CD4-positive, alpha-beta memory T cell (primary cell): ENCODE measurements at regions not wholly inside any gene's neighbourhood (a gene's known extent, or its start where the extent isn't known, plus 50 kb on each side); places are given as distances from the start of the nearest gene placed in this dataset.
"Not testable (repeated sequence)": the region's sequence is repeated elsewhere in the genome, so short reads cannot be mapped to it uniquely, and the experiment has no call there.

ENCODE experiments used
- CTCF ChIA-PET: fragments of 350-600 bp; sonication (Branson Sonifier 250); formaldehyde crosslinking; loops from one replicate; lab custom pipeline; 2021; ENCODE audit warnings: inconsistent platforms; ENCODE audit not compliant: partially characterized antibody; lab: Charles Lee
- POLR2A ChIA-PET: fragments of 350-600 bp; sonication (Branson Sonifier 250); formaldehyde crosslinking; loops from one replicate; lab custom pipeline; 2021; ENCODE audit not compliant: partially characterized antibody; lab: Charles Lee
- DNase-seq, 5 donors: peaks; one replicate each; pipeline versions ENCODE4 v3.0.0 to v3.0.0-alpha.2; 2020 to 2022; ENCODE audit warnings: mixed read lengths in 1 of 5
- H3K27ac ChIP-seq: one replicate; pipeline ENCODE4 v1.7.0; 2013; ENCODE audit warnings: low read depth, low read length
- H3K27me3 ChIP-seq: 2 replicates; pipeline ENCODE4 v1.7.0; 2013; ENCODE audit warnings: mild to moderate bottlenecking, low read length, moderate library complexity; ENCODE audit not compliant: insufficient read depth
- H3K36me3 ChIP-seq: 2 replicates; pipeline ENCODE4 v1.7.0; 2013; ENCODE audit warnings: mild to moderate bottlenecking, low read length, moderate library complexity; ENCODE audit not compliant: insufficient read depth
- H3K4me1 ChIP-seq: 2 replicates; pipeline ENCODE4 v1.7.0; 2013; ENCODE audit warnings: mild to moderate bottlenecking, low read length, moderate library complexity; ENCODE audit not compliant: insufficient read depth
- H3K4me3 ChIP-seq, 2 donors: one replicate each; pipeline ENCODE4 v1.7.0; 2013; ENCODE audit warnings: low read length in 2 of 2, mild to moderate bottlenecking in 1 of 2
- H3K9me3 ChIP-seq, 2 donors: one replicate each; pipeline ENCODE4 v1.7.0; 2013; ENCODE audit warnings: low read length in 2 of 2, control low read depth in 1 of 2; ENCODE audit not compliant: control insufficient read depth in 1 of 2
- H3K27ac Mint-ChIP-seq, 7 donors: one replicate each; pipeline ENCODE4 v1.8.0; 2020 to 2021; ENCODE audit warnings: mixed read lengths in 7 of 7, mild to moderate bottlenecking in 6 of 7, inconsistent platforms in 3 of 7, moderate library complexity in 3 of 7
- H3K27me3 Mint-ChIP-seq, 2 donors: one replicate each; pipeline ENCODE4 v1.8.0; 2020 to 2021; ENCODE audit warnings: mixed read lengths in 2 of 2
- H3K36me3 Mint-ChIP-seq, 2 donors: one replicate each; pipeline ENCODE4 v1.8.0; 2020 to 2021; ENCODE audit warnings: mixed read lengths in 2 of 2, inconsistent platforms in 1 of 2, mild to moderate bottlenecking in 1 of 2
- H3K4me1 Mint-ChIP-seq, 4 donors: one replicate each; pipeline ENCODE4 v1.8.0; 2020 to 2021; ENCODE audit warnings: mixed read lengths in 4 of 4, mild to moderate bottlenecking in 1 of 4
- H3K4me3 Mint-ChIP-seq, 8 donors: one replicate each; pipeline ENCODE4 v1.8.0; 2020 to 2021; ENCODE audit warnings: mixed read lengths in 8 of 8, mild to moderate bottlenecking in 7 of 8, moderate library complexity in 6 of 8, inconsistent platforms in 3 of 8
- H3K9me3 Mint-ChIP-seq, 8 donors: one replicate each; pipeline ENCODE4 v1.8.0; 2020 to 2021; ENCODE audit warnings: mixed read lengths in 8 of 8, mild to moderate bottlenecking in 5 of 8, inconsistent platforms in 3 of 8, moderate library complexity in 1 of 8
- intact Hi-C: fragments of 100-400 bp; cut with micrococcal nuclease; formaldehyde crosslinking; loops from one replicate; pipeline ENCODE4 v1.15.1; 2023

DNA sequence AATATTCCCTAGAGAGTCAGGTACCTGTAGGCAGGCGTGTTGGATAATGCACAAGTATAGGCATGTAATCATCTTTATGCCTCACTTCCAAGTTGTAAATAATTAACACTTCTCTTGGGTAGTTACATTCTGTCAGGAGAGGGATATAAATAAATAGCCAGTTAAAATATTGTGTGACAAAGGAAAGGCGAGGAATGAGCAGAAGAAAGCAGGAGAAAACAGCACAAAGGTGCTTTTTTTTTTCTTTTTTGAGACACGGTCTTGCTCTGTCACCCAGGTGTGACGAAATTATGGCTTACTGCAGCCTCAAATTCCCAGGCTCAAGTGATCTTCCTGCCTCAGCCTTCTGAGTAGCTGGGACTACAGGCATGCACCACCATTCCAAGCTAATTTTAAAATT, 99.2 kb upstream of the LYZL2 start:
- Histone ChIP-seq H3K9me3 (no peaks in the 10 kb centered on the region), H3K36me3 (no peaks in the 10 kb centered on the region), H3K27me3 (no peaks in the 10 kb centered on the region), H3K27ac (no peak overlapping the region), H3K4me1 (no peaks in the 10 kb centered on the region), H3K4me3 (no peak overlapping the region)
- peaks cover 0 to 4% (median under 1%) of the 10 kb centered on the region in 4 donors for H3K4me1 Mint-ChIP-seq
- ChIA-PET POLR2A (no interaction called here), CTCF (interaction anchor here (0.8 to 1.3 kb wide), 4 partner anchors 9 to 1079 kb away, joined by 3 to 4 read pairs (median 3); no protein-coding TSS in a partner anchor)
- intact Hi-C loops, result loop anchor here (5.0 kb wide), 1 partner anchor 1479 kb away; no protein-coding TSS in a partner anchor
- no peak for DNase-seq
- no peak overlapping the region for H3K4me3 Mint-ChIP-seq
- H3K9me3 Mint-ChIP-seq, result no peaks in the 10 kb centered on the region
- no peaks in the 10 kb centered on the region for H3K36me3 Mint-ChIP-seq
- H3K27me3 Mint-ChIP-seq, result no peaks in the 10 kb centered on the region
- H3K27ac Mint-ChIP-seq, result no peak overlapping the region

DNA sequence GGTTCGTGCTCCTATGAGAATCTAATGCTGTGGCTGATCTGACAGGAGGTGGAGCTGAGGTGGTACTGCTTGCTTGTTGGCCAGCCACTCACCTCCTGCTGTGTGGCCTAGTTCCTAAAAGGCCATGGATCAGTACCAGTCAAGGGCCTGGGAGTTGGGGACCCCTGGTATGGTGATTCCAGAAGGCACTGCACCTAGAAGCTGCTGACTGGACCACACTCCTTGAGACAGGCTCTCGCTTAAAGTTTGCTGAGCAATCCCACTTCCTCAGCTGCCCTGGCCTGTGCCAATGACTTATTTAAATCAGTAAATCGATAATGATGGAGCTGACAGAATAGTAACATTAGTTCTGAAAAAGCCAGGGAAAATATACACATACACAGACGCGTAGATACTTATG, 98.6 kb upstream of the LYZL2 start:
- no peak for DNase-seq
- Mint-ChIP-seq H3K4me1 (peaks cover 0 to 4% (median under 1%) of the 10 kb centered on the region in 4 donors), H3K4me3 (no peak overlapping the region), H3K36me3 (no peaks in the 10 kb centered on the region), H3K27me3 (no peaks in the 10 kb centered on the region), H3K27ac (no peak overlapping the region), H3K9me3 (no peaks in the 10 kb centered on the region)
- Histone ChIP-seq H3K4me1 (no peaks in the 10 kb centered on the region), H3K27ac (no peak overlapping the region), H3K36me3 (no peaks in the 10 kb centered on the region), H3K9me3 (no peaks in the 10 kb centered on the region), H3K27me3 (no peaks in the 10 kb centered on the region), H3K4me3 (no peak overlapping the region)
- intact Hi-C loops, result loop anchor here (5.0 kb wide), 1 partner anchor 1479 kb away; no protein-coding TSS in a partner anchor
- CTCF ChIA-PET, result interaction anchor here (0.8 to 1.3 kb wide), 3 partner anchors 9 to 1080 kb away, joined by 3 read pairs; no protein-coding TSS in a partner anchor
- POLR2A ChIA-PET, result no interaction called here

DNA sequence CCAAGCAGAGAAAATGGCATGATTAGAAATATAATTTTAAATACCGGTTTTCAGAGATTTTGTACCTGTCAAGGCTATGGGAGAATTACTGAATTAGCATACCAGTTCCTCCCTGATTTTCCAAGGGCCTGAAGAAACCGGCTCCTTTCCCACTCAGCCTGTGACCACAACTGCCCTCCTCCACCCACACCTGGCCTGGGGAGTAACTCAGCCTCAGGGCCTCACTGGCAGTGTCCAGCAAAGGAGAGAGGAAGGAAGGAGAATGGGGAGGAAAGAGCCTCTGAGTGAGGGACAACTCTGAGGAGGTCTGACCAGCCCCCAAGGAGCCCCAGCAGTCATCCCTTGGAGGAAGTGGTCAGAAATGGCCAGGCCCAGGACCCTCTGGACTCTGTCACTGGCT, 98.0 kb upstream of the LYZL2 start:
- Mint-ChIP-seq H3K27ac (no peak overlapping the region), H3K9me3 (no peaks in the 10 kb centered on the region), H3K36me3 (no peaks in the 10 kb centered on the region), H3K4me3 (no peak overlapping the region), H3K27me3 (no peaks in the 10 kb centered on the region), H3K4me1 (peaks cover 0 to 4% (median under 1%) of the 10 kb centered on the region in 4 donors)
- Histone ChIP-seq H3K4me3 (no peak overlapping the region), H3K9me3 (no peaks in the 10 kb centered on the region), H3K4me1 (no peaks in the 10 kb centered on the region), H3K27ac (no peak overlapping the region), H3K27me3 (no peaks in the 10 kb centered on the region), H3K36me3 (no peaks in the 10 kb centered on the region)
- DNase-seq, result no peak
- POLR2A ChIA-PET, result no interaction called here
- intact Hi-C loops, result loop anchor here (1.0 to 5.0 kb wide), 3 partner anchors 1043 to 1480 kb away; no protein-coding TSS in a partner anchor
- CTCF ChIA-PET, result interaction anchor here (1.5 to 1.6 kb wide), 2 partner anchors 15 to 38 kb away, joined by 4 to 5 read pairs; no protein-coding TSS in a partner anchor

DNA sequence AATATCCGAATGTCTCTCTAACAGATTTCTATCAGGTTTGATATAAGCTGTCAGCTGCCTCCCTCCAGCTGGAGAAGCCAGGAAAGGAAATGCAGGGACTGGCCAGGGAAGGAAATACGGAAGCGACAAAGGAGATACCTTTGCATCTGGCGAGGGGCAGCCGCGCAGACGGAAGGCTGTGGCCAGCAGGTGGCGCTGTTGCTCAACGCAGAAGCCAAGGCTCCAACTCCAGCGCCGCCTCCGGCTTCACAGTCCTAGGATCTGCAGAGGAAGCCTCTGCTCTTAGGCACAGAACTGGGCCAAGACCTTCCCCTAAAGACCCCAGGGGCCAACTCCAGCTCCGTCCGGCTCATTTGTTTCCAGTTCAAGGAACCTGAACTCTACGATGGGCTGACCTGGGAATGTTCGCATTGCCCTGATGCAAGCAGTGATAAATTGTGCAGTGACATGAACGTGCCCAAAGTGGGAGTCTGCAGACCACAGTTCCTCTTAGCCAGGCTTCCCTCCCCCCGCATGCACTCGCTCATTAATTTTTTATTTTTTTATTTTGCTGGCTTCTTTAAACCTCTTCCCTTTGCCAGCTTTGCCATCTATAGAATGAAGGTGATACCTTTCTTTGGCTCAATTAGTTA, 97.3 kb upstream of the LYZL2 start:
- Mint-ChIP-seq H3K27ac (peak overlapping the region in 1 of 7 donors; percentile 13), H3K4me3 (peak overlapping the region in 1 of 8 donors; percentile 27)
- CTCF ChIA-PET, result interaction anchor here (0.7 to 1.6 kb wide), 8 partner anchors 14 to 1082 kb away, joined by 3 to 5 read pairs (median 3); no protein-coding TSS in a partner anchor
- H3K4me1 ChIP-seq, H3K36me3 Mint-ChIP-seq, POLR2A ChIA-PET, H3K4me1 Mint-ChIP-seq, H3K36me3 ChIP-seq, H3K27me3 Mint-ChIP-seq, H3K27me3 ChIP-seq, H3K4me3 ChIP-seq, H3K9me3 ChIP-seq, H3K27ac ChIP-seq, H3K9me3 Mint-ChIP-seq: not testable (repeated sequence)
- intact Hi-C loops, result loop anchor here (1.0 to 5.0 kb wide), 3 partner anchors 1043 to 1480 kb away; no protein-coding TSS in a partner anchor
- peak; percentile 58 to 77 (median 69) for DNase-seq

DNA sequence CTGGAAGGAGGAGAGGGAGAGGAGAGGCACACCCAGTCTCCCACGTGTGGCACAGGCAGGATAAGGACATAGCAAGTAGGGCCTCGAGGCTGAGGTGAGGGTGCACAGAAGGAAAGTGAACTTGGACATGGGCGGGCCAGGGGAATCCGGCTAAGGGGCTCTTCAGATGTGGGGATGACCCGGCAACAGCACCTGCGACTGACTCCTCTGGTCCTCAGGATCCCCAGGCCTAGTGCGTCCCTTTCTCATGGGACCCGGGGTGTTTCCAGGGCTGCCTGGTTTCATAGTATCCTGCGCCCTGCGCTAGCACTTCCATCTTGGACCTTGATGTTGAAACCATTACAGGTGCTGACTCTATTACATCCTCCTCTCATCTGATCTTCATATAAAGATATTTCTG, 96.1 kb upstream of the LYZL2 start:
- ChIA-PET CTCF (interaction anchor here (1.3 to 5.3 kb wide), 4 partner anchors 11 to 45 kb away, joined by 3 to 62 read pairs (median 4); no protein-coding TSS in a partner anchor), POLR2A (no interaction called here)
- no peaks in the 10 kb centered on the region for H3K36me3 Mint-ChIP-seq
- intact Hi-C loops, result loop anchor here (5.0 kb wide), 1 partner anchor 1482 kb away; no protein-coding TSS in a partner anchor
- peaks cover 0 to 4% (median under 1%) of the 10 kb centered on the region in 4 donors for H3K4me1 Mint-ChIP-seq
- Histone ChIP-seq H3K27me3 (no peaks in the 10 kb centered on the region), H3K27ac (no peak overlapping the region), H3K9me3 (no peaks in the 10 kb centered on the region), H3K4me1 (no peaks in the 10 kb centered on the region), H3K36me3 (no peaks in the 10 kb centered on the region), H3K4me3 (no peak overlapping the region)
- no peaks in the 10 kb centered on the region for H3K27me3 Mint-ChIP-seq
- no peak overlapping the region for H3K4me3 Mint-ChIP-seq
- no peak for DNase-seq
- H3K27ac Mint-ChIP-seq, result no peak overlapping the region
- H3K9me3 Mint-ChIP-seq, result no peaks in the 10 kb centered on the region

DNA sequence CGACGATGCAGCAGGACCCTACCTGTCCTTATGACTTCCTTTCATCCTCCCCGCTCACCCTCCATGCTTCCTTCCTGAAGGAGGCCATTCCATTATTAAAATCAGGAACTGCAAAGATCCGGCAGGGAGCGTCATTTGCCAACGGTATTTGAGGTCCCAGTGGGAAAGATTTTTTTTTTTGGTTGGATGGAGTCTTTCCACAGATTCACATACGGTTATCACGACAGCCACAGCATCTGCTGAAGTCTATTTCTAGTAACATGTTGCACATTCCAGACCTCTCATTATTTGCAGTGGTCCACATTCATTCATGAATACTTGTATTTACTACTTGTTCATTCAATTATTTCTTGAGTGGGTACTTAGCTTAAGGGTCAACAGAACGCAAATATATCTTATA, 94.7 kb upstream of the LYZL2 start:
- DNase-seq, result no peak
- H3K27ac ChIP-seq, result no peak overlapping the region
- no peaks in the 10 kb centered on the region for H3K4me1 ChIP-seq
- no peak overlapping the region for H3K27ac Mint-ChIP-seq
- no peaks in the 10 kb centered on the region for H3K27me3 Mint-ChIP-seq
- CTCF ChIA-PET, result interaction anchor here (0.9 to 5.3 kb wide), 6 partner anchors 10 to 1086 kb away, joined by 3 to 62 read pairs (median 6); no protein-coding TSS in a partner anchor
- H3K4me3 ChIP-seq, result no peak overlapping the region
- H3K4me1 Mint-ChIP-seq, result peaks cover 0 to 4% (median under 1%) of the 10 kb centered on the region in 4 donors
- no peaks in the 10 kb centered on the region for H3K9me3 Mint-ChIP-seq
- H3K9me3 ChIP-seq, result no peaks in the 10 kb centered on the region
- H3K36me3 Mint-ChIP-seq, result no peaks in the 10 kb centered on the region
- POLR2A ChIA-PET, result interaction anchor here (0.7 kb wide), 1 partner anchor 43 kb away, joined by 3 read pairs; no protein-coding TSS in a partner anchor
- H3K4me3 Mint-ChIP-seq, result no peak overlapping the region
- H3K27me3 ChIP-seq, result no peaks in the 10 kb centered on the region
- intact Hi-C loops, result no loop called here
- H3K36me3 ChIP-seq, result no peaks in the 10 kb centered on the region

DNA sequence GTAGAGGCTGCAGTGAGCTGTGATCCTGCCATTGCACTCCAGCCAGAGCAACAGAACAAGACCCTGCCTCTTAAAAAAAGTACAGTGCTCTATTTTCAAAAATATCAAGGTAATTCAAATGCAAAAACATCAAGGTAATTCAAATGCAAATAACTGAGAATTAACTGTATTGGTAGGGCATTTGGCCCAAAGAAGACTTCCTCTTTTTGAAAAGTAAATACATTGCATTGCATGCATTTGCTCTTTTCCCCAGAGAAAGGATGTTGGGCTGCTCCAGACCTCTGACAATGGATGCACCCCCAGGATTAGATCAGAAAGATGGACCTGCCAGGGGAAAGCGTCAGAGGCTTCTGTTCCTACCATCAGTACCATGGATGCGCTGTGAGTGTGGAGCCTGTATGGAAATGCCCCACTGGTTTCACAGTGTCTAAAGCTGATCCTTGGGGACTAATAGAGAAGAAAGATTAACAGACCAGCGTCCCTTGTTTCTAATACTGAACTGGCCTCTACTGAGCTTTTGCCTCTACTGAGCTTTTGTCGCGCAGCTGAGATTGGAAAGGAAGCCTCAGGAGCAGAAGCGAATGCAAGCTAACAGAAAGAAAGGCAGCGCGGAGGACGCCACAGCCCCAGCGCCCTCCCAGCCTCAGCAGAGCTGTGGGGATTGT, 93.5 kb upstream of the LYZL2 start:
- Histone ChIP-seq H3K36me3 (no peaks in the 10 kb centered on the region), H3K27me3 (no peaks in the 10 kb centered on the region), H3K4me3 (no peak overlapping the region), H3K27ac (no peak overlapping the region), H3K9me3 (no peaks in the 10 kb centered on the region), H3K4me1 (no peaks in the 10 kb centered on the region)
- no peak overlapping the region for H3K27ac Mint-ChIP-seq
- CTCF ChIA-PET, result interaction anchor here (0.7 to 5.3 kb wide), 7 partner anchors 9 to 1087 kb away, joined by 3 to 62 read pairs (median 5); no protein-coding TSS in a partner anchor
- intact Hi-C loops, result no loop called here
- no peak overlapping the region for H3K4me3 Mint-ChIP-seq
- no peaks in the 10 kb centered on the region for H3K27me3 Mint-ChIP-seq
- DNase-seq, result no peak
- no peaks in the 10 kb centered on the region for H3K36me3 Mint-ChIP-seq
- POLR2A ChIA-PET, result no interaction called here
- no peaks in the 10 kb centered on the region for H3K9me3 Mint-ChIP-seq
- peaks cover 0 to 4% (median 2%) of the 10 kb centered on the region in 4 donors for H3K4me1 Mint-ChIP-seq
